ENCODE measurements at regions not wholly inside any gene's neighbourhood (a gene's known extent, or its start where the extent isn't known, plus 50 kb on each side); places are given as distances from the start of the nearest gene placed in this dataset.
"Not testable (repeated sequence)": the region's sequence is repeated elsewhere in the genome, so short reads cannot be mapped to it uniquely, and the experiment has no call there.

- DNase-seq: no peak
Observed at GRCh38 chr7:86366946-86367345, 276.8 kb upstream of the GRM3 start.

- DNase-seq: not testable (repeated sequence)
Observed at GRCh38 chr7:86340407-86340806, 303.3 kb upstream of the GRM3 start.

GRCh38 chr7:86339051-86339450 lies 304.7 kb upstream of the GRM3 start:
- no peak for DNase-seq

GRCh38 chr7:86328801-86329433 lies 314.8 kb upstream of the GRM3 start:
- no peak for DNase-seq

GRCh38 chr7:86326847-86327246 lies 316.9 kb upstream of the GRM3 start:
- DNase-seq: no peak

GRCh38 chr7:86320889-86321288 lies 322.8 kb upstream of the GRM3 start:
- no peak for DNase-seq

- no peak for DNase-seq
Observed at GRCh38 chr7:86320341-86320740, 323.4 kb upstream of the GRM3 start.

GRCh38 chr7:86313842-86314241 lies 329.9 kb upstream of the GRM3 start:
- DNase-seq: no peak

- no peak for DNase-seq
Observed at GRCh38 chr7:86301301-86301700, 342.4 kb upstream of the GRM3 start.

GRCh38 chr7:86295526-86295925 lies 348.2 kb upstream of the GRM3 start:
- no peak for DNase-seq

GRCh38 chr7:86282014-86282682 lies 361.6 kb upstream of the GRM3 start:
- no peak for DNase-seq

GRCh38 chr7:86280150-86280549 lies 363.6 kb upstream of the GRM3 start:
- DNase-seq: no peak

GRCh38 chr7:86262781-86263180 lies 380.9 kb upstream of the GRM3 start:
- DNase-seq: no peak

GRCh38 chr7:86257894-86258293 lies 385.8 kb upstream of the GRM3 start:
- no peak for DNase-seq

- no peak for DNase-seq
Observed at GRCh38 chr7:86252406-86252805, 391.3 kb upstream of the GRM3 start.

GRCh38 chr7:86248977-86249376 lies 394.7 kb upstream of the GRM3 start:
- DNase-seq: no peak

GRCh38 chr7:86243171-86243570 lies 400.5 kb upstream of the GRM3 start:
- no peak for DNase-seq

- no peak for DNase-seq
Observed at GRCh38 chr7:86226191-86226590, 417.5 kb upstream of the GRM3 start.

- DNase-seq: no peak
Observed at GRCh38 chr7:86222806-86223205, 420.9 kb upstream of the GRM3 start.

- no peak for DNase-seq
Observed at GRCh38 chr7:86214734-86215133, 429.0 kb upstream of the GRM3 start.

GRCh38 chr7:86212976-86213375 lies 430.7 kb upstream of the GRM3 start:
- no peak for DNase-seq

- DNase-seq: no peak
Observed at GRCh38 chr7:86209036-86209435, 434.7 kb upstream of the GRM3 start.

GRCh38 chr7:86207740-86208139 lies 436.0 kb upstream of the GRM3 start:
- DNase-seq: no peak

- DNase-seq: no peak
Observed at GRCh38 chr7:86202833-86203232, 440.9 kb upstream of the GRM3 start.

- DNase-seq: no peak
Observed at GRCh38 chr7:86201767-86202166, 441.9 kb upstream of the GRM3 start.
